GM21717 (cell line): ENCODE measurements at regions not wholly inside any gene's neighbourhood (a gene's known extent, or its start where the extent isn't known, plus 50 kb on each side); places are given as distances from the start of the nearest gene placed in this dataset.
"Not testable (repeated sequence)": the region's sequence is repeated elsewhere in the genome, so short reads cannot be mapped to it uniquely, and the experiment has no call there.

ENCODE experiments used
- ATAC-seq: cut with Tn5 transposase; IDR thresholded peaks from one replicate; pipeline ENCODE4 v1.9.1; 2021; ENCODE audit warnings: mild to moderate bottlenecking, moderate library complexity; ENCODE audit not compliant: unreplicated experiment

DNA sequence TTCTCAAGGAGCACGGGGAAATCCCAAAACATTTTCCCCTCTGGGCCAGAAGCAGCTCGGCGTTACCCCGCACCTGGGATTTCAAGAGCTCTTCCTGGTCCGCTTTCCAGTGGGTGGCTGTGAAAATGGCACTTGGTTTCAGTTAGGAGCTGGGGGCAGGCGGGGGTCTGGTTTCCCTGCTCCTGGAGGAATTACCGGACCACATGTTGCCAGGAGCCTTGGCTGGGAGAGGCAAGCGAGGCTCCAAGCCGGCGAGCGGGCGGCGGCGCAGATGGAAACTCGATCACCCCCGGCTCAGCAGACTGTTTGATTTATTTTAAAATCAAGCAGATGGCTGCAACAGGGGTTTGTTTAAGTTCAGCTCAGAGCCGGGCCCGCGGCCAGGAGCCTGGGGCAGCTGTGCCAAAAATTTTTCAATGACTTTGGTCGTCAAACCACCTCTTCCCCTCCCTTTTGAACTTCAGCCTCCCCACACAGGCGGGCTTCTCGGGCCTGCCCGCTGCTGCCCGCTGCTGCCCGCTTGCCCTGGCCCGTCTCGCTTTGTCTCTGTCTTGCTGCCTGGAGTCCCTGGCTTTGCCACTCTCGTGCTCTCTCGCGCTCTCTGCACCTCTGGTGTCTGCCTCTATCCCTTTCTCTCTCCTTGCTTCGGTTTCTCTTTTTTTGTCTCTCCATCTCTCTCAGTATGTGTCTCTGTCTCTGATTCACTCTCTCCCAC lies 108.0 kb upstream of the CIBAR2 start:
- ATAC-seq = no peak

DNA sequence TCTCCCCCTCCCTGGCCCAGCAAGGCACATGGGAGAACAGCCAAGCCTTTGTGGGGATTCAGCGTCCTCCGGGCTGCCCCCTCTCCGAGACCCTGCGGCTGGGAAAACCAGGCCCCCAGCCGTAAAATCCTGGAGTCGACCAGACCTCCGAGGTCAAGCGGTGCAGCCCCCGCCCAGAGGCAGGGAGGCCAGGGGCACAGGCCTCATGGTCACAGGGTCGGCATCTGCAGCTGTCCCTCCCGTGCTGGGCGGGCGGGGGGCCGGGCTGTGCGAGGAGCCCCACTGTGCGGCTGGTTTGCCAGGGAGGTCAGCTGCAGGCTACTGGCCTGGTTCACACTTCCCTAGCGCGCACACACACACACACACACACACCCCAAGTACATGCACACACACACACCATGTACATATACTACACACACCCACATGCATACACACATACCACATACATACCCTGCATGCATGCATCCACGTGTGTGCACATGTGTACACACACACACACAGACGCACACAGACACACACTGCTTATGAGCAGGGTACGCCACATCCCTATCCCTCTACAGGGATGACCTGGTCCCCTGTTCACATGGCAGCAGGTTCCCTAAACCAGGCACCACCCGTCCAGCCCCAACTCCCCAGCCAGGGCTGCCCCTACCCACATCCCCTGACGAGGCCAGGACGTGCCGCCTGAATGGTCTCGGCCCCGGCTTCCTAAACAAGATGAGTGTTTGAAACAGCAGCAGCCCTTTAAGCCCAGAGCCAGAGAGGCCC lies 108.9 kb upstream of the CIBAR2 start:
- no peak for ATAC-seq

DNA sequence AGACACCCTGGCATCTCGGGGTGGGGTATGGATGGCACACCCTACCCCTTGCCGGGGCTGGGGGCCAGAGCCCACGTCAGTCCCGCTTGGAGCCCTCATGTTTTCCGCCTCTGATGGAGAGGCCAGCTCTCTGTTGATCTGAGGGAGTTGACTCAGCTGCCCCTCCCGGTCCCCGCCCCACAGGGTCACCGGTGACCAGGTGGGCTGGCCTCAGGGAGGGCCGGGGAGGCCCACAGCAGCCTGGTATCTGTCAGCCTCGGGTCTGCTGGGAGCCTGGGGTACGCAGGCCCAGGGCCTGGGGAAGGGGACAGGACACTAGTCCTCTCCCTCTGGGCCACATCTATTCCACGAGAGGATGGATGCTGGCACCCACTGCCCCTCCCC lies 109.5 kb upstream of the CIBAR2 start:
- ATAC-seq = no peak

DNA sequence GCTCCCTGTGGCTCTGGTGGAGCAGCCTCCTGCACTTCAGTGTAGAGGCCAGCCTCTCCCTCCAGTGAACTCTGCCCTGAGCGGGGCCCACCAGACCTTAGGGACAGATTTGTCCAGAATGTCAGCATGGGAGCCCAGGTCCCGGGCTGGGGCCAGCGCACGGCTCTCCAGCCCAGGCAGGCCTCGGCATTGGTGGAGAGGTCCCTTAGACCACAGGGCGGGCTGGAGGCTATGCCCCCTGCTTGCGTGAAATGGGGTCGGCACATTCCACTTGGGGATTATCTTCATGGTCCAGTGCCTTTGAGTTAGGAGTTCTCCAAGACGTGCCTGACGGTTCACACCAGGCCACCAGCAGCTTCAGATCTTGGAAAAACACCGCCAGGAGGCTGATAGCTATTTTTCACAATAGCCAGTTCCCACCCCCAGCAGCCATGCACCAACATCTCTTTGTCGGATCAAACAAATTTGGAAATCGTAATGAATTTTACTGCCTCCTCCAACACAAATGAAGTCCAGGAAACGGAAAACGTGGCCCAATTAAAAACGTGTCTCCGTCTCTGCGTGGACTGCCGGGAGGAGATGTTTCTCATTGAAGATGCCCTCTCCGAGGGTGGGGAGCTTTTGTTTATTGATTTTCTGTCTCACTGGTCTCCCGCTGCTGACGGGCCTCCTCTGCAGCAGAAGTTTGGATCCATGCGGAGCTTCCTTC lies 110.0 kb upstream of the CIBAR2 start:
- no peak for ATAC-seq

DNA sequence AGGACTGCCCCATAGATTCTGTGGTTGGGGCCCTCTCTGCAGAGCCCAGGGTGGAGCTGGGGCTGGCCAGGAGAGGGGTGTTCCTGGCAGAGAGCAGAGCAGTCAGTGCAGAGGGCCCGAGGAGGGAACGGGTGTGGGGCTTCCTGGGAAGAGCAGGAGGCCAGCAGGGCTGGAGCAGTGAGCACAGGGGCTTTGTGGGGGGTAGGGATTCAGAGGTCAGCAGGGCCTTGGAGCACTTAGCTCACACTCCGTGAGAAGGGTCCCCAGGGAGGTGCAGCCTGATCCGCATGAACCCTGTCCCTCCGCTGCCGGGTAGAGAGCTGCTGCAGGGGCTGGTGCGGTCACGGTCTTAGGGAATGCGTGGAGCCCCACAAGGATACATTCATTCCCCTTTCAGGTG lies 113.0 kb upstream of the CIBAR2 start:
- ATAC-seq = no peak

DNA sequence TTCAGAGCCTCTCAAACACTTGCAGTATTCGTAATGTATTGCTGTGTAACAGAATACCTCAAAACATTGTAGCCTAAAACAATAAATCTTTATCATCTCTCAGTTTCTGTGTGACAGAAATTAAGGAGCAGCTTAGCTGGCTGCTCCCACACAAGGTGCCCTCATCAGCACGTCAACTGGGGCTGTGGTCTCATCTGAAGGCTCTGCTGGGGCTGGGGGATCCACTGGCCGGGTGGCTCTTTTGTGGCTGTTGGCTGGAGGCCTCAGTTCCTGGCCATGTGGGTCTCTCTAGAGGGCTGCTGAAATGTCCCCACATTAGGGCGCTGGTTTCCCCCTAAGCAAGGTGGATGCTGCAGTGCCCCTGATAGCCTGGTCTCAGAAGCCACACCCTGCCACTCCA lies 113.4 kb upstream of the CIBAR2 start:
- ATAC-seq = no peak

DNA sequence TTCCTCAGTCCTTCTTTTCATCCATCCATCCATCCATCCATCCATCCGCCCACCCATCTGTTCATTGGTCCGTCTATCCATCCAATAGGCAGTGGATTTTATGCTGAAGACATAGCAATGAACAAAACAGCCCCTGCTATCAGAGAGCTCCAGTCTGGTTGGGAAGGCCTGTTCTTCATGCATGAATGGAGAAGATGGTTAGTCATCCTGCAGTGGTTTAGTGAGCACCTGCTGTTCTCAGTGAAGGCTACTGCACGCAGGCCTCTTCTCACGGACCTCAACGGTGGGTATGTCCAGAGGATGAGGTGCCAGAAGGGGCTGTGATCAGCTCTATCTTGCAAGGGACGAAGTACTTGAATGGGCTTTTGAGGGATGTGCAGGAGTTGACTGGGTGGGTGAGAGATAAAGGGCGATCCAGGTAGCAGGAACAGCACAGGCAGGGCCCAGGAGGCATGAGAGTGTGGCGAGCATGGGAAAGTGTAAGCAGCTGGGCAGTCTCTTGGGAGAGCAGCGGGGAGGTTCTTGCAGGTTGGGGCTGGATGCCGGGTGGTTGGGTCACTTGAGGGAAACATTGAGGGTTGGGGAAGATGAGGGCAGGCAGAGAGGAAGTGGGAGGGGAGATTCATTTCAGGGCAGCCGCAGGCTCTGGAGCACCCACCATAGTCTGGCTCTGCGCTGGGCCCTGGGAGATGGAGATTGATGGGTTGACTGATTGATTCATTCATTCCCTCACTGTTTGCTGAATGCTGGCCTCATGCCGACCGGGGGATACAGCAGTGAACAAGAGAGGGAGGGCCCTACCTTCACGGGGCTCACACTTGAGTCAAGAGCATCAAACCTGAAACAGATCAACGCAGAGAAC lies 115.0 kb upstream of the CIBAR2 start:
- ATAC-seq = peak; percentile 68

DNA sequence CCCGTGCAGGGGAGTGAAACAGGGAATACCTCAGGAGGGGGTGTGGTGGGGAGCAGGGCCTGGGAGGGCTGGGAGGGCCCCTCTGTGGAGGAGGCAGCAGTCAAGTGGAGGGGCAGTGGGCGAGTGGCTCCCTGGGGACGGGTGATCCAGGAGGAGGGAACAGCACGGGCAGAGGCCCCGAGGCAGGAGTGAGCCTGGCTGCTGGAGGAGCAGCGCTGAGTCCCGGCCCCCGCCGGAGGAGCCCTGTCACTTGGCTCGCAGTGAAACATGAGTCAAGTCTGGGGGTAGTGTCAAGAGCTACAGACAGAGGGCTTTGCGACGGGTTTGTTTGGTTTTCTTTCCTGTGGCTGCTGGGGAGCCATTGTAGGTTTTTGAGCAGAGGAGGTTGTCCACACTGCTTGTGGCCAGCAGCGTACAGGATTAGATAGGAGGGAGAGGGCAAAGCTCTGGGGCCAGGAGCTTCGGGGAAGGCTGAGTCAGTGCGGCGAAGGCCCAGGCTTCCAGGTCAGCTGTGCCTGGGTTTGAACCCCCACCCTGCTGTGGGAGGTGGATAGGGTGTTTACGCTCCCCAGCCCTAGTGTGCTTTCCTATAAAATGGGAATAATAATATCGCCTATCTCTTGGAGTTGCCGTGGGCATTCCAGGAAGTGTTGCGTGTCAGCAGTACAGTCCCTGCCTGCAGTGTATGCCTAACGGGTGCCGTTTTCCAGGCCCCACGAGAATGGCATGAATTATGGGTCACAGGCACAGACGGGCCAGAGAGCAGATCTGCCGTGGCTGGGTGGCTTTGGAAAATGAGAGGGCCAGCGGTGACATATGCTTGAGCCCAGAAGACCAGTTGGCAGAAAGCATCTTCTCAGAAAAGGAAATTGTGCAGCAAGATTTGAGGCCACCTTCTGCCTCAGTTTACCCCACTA lies 115.9 kb upstream of the CIBAR2 start:
- ATAC-seq = no peak

DNA sequence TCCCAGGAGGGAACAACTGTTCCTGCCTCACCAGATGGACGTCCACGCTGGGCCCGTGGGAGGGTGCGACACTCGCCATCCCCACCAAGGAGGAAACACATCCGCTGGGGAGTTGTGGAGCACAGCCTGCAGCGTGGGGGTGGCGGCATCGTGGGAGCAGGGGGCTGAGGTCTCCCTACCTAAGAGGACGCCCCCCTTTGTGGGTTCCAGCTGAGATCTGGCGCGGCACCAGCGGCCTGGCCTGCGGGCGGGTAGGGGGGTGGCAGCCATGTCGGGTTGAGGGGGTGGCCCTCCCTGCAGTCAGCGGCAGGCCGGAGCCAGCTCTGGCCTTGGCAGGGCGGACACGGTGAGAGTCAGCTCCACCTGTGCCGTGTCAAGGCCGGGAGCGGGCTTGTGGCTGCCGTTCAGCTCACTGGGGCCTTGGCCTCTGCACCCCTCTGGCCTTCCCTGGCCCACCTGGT lies 116.7 kb upstream of the CIBAR2 start:
- no peak for ATAC-seq

DNA sequence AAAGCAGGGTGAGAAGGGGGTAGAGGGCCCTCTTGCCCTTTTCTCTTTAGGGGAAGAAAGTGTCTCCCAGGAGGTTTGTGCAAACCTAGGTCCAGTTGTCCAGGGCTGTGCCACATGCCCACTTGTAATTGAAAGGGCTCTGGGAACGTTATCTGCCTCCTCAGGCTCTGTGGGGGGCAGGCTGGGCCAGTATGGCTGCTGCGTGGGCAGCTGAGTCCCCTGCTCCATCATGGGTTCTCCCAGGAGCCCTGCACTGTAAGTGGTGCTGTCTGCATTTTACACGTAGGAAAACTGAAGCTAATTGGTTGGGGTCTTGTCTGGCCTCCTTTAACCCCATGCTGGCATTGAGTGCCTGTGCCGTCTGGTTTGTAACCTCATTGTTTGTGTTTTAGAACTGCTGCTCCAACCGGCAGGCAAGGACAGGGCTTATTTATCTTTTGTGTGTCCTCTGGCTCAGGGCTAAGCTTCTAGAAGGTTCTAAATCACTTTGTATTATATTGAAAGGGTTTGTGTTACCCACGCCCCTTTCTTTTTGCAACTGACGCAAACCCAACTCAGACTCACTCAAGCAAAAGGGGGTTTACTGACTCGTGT lies 117.7 kb upstream of the CIBAR2 start:
- no peak for ATAC-seq

DNA sequence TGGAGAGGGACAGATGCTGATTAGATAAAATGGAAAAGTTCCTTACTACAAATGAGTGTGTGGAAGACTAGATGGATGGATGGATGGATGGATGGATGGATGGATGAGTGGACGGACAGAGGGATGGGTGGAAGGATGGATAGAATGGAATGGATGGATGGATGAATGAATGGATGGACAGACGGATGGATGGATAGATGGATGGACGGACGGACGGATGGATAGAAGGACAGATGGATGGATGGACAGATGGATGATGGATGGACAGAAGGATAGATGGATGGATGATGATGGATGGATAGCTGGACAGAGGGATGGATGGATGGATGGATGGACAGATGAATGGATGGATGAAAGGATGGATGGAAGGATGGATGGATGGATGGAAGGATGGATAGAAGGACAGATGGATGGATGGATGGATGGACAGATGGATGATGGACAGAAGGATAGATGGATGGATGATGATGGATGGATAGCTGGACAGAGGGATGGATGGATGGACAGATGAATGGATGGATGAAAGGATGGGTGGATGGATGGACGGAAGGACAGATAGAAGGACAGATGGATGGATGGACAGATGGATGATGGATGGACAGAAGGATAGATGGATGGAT lies 118.6 kb upstream of the CIBAR2 start:
- not testable (repeated sequence) for ATAC-seq

DNA sequence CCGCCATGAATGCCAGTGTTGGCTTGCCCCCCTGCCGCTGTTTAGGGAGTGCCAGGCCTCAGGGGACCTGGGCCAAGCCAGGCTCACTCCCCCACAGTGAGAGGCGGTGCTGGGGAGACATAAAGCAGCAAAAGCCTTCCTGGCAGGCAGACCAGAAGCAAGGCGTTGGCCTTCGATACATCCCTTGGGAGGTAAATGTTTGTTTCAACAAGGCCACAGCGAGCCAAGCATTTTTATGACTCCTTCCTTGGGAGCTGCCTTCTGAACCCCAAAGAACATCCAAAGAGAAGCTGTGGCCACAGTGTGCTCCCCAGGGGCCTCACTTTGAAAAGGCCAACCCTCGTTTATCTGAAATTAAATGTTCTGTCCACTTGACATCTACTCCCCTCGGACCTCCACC lies 119.7 kb upstream of the CIBAR2 start:
- ATAC-seq = no peak

DNA sequence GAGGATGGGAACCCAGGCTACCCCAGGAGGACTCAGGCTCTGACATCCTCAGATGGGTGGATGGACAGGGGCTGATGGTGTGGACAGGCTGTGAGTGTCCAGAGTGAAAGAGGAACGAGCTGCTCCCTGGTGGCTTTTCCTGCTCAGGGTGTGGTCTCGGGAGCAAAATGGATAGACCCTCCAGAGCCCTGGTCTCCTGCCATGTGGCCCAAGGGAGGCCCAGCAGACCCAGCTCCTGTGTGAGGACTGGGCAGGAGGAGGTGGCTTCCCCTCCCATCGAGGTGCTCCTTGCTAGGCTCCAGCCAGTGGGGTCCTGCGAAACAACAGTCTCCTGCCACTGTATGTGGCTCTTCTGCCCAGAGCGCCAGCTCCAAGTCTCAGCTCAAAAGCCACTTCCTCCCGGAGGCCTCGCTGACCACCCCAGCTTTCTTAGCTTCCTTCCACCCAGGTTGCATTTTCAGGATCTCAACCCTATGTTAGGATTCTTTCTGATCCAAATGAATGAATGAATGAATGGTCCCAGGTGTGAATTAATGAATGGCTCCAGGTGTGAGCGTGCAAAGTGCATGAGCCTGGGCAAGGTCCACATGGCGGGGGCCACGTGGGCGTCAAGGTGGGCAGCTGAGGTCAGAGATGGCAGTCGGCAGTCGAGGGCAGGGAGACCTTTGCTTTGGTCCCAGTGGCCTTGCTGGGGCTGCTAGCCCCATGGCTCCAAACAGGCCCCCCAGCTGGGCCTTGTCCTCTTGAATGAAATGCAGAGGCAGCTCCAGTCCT lies 120.3 kb upstream of the CIBAR2 start:
- ATAC-seq = no peak

DNA sequence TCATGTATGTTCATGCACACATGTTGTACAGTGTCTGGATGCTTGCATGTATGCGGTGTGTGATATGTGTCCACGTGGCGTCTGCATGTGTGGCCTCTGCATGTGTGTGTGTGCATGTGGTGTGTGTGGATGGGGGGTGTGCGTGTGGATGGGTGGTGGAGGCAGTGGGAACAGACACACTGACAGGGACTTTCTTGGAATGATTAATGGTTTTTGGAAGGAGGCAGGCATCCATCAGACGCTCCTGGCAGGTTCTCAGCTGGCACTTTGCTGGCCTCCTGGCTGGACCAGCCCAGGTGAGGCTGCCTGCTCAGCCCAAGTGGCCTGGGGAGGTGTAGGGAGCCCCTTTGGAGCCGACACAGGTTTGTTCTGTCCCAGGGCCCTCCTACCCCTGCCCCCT lies 121.2 kb upstream of the CIBAR2 start:
- no peak for ATAC-seq

DNA sequence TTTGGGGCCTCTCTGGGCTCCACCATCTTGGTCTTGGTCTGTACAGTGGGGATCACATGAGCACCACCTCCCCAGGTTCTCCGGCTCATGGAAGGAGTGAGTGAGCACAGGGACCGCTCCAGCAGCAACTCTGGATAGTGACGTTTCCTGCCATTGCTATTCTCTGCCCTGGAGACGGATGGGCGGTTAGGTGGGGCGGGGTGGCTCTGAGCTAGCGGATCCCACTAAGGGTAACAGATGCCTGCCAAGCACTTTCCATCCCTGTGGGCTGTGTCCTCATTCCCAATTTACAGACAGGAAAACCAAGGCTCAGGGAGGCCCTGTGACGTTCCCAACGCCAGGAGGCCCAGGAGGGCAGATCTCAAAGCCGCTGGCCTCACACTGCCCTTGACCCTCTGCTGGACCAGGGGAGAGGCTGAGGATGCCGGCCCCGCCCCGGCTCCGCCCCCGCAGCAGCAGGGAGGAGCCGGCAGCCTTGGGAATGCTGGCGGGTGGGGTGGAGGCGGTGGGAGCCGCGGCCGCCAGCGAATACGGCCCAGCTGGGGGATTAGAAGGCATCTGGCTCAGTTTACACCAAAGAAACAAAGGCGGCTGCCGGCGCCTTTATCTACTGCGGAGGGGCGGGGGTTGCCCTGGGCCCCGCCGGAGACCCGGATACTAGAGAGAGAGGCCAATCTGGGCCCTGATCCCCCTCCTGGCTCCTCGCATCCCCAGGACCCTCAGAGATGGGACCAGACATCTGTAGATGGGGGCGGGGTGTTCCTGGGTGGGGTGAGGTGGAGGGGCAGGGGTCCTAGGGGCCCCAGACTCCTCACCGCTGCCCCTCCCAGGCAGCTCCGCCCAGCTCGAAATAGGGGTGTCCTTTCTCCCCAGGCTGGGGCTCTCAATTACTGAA lies 122.3 kb upstream of the CIBAR2 start:
- no peak for ATAC-seq

DNA sequence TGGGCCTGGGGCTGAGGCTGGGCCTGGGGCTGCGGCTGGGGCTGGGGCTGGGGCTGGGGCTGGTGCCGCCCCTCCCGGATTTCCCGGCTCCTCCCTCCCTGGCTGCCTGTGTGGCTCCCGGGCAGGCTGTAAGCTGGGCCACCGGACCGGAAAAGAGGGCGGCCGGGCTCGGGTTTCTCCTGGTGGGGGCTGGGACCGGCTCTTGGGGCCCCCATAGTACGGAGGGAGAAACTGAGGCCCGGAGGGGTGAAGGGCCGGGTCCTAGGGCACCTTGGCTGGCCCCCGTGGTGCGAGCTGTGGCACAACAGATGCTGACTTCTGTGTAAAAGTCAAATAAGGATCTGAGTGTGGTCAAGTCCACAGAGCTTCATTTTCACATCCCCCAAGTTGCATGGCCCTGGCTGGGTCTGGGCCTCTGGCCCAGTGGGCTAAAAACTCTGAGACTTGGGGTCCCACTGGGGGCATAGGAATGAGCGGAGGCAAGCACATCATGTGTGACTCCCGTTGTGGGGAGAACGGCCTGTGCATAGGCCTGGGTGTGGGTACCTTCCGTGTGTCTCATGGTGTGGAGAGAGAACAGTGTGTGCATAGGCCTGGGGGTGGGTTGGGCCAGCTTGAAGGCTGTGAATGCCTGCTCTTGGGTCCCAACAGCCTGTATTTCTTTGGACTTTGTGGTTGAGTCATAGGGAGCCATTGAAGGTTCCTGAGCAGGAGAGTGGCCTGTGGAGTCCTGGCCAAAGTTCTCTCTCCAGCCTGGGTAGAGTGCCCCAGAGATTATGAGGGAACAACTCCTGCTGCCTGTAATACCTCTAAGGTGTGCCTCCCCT lies 123.9 kb upstream of the CIBAR2 start:
- ATAC-seq = no peak

DNA sequence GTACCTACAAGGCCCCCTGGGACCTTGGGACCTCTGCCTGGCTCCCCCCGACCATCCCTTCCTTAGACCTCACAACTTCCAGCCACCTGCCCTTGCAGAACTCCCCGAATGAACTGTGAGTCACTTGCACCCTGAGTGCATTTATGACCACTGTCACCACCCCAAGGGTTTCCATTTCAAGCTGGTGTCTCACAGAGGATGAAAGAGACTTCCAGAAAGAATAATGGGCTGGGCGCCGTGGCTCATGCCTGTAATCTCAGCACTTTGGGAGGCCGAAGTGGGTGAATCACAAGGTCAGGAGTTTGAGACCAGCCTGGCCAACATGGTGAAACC lies 124.5 kb upstream of the CIBAR2 start:
- ATAC-seq = no peak
